ENCODE measurements at regions not wholly inside any gene's neighbourhood (a gene's known extent, or its start where the extent isn't known, plus 50 kb on each side); places are given as distances from the start of the nearest gene placed in this dataset.

GRCh38 chr21:24025101-24025500 lies 1582.2 kb downstream of the MRPL39 start:
- Histone ChIP-seq H3K4ac (ENCODE audit: low read depth, low read length) (no peak overlapping the region), H2BK5ac (ENCODE audit: low read depth, low read length, poor library complexity, severe bottlenecking) (no peak overlapping the region), H2BK120ac (ENCODE audit: low read depth, low read length) (no peak overlapping the region), H2BK20ac (ENCODE audit: low read depth, low read length) (no peak overlapping the region), H4K20me1 (ENCODE audit: insufficient read depth, low read length) (no peaks in the 10 kb centered on the region), H4K91ac (ENCODE audit: insufficient read depth, low read depth, low read length) (no peak overlapping the region), H4K8ac (ENCODE audit: low read depth in 2 of 2, low read length in 2 of 2) (no peak overlapping the region), H3K27me3 (ENCODE audit: control insufficient read depth, insufficient read depth, low read length) (no peaks in the 10 kb centered on the region), H3K56ac (ENCODE audit: extremely low read depth, insufficient read depth, low read length) (no peak overlapping the region), H2BK15ac (ENCODE audit: low read depth, low read length) (no peak overlapping the region), H2AK9ac (replicated peaks; ENCODE audit: low read depth, low read length, poor library complexity) (no peak overlapping the region), H3K4me3 (ENCODE audit: insufficient read depth, low read depth, low read length) (no peak overlapping the region), H3K9me1 (ENCODE audit: insufficient read depth, low read length) (no peaks in the 10 kb centered on the region), H4K5ac (ENCODE audit: low read depth, low read length) (no peak overlapping the region), H3K36me3 (ENCODE audit: control insufficient read depth, insufficient read depth, low read length) (no peaks in the 10 kb centered on the region), H3K23ac (ENCODE audit: low read depth, low read length) (no peak overlapping the region), H3K4me2 (ENCODE audit: low read depth, low read length) (no peak overlapping the region), H3K4me1 (ENCODE audit: control insufficient read depth, insufficient read depth, low read length) (no peaks in the 10 kb centered on the region), H3K9ac (ENCODE audit: low read depth, low read length) (no peak overlapping the region), H3K27ac (ENCODE audit: insufficient read depth, low read length) (no peak overlapping the region), H2AK5ac (ENCODE audit: low read depth, low read length) (no peak overlapping the region), H2AFZ (replicated peaks; ENCODE audit: low read length, poor library complexity) (no peak overlapping the region), H3K79me1 (ENCODE audit: low read depth in 1 of 2, low read length in 2 of 2) (no peaks in the 10 kb centered on the region), H3K18ac (ENCODE audit: low read depth, low read length) (no peak overlapping the region), H3K14ac (replicated peaks; ENCODE audit: low read depth, low read length) (no peak overlapping the region), H3K9me3 (ENCODE audit: control insufficient read depth, insufficient read depth, low read length) (peaks cover 2% of the 10 kb centered on the region; the same call in 1 of the 2 replicates)
- in situ Hi-C loops (cut with MboI; ENCODE audit: low sequenced_read_pairs) (no loop called here), dilution Hi-C loops (cut with HindIII; ENCODE audit: low sequenced_read_pairs, unreplicated experiment) (no loop called here), intact Hi-C loops (cut with micrococcal nuclease) (no loop called here)
- BruUV-seq (replicated peaks) = no TSS peak
- ChIA-PET CTCF (no interaction called here), POLR2A (ENCODE audit: unreplicated experiment) (no interaction called here)
- no CpG with 5 or more reads among the region's 3 CpGs for WGBS, 2 experiments (ENCODE audit: extremely low coverage in 2 of 2, insufficient read length in 1 of 2)
- ATAC-seq (ENCODE audit: low read depth) (no peak), DNase-seq (no peak)
- TF ChIP-seq CHD1 (IDR thresholded peaks at IDR 0.05; ENCODE audit: low read depth, low read length) (no peak), MAZ (IDR thresholded peaks at IDR 0.05; ENCODE audit: borderline replicate concordance, low read depth, low read length) (no peak), CEBPB (IDR thresholded peaks at IDR 0.05; ENCODE audit: low read depth, low read length) (no peak), RFX5 (IDR thresholded peaks at IDR 0.05; ENCODE audit: low read depth, low read length) (no peak), MXI1 (IDR thresholded peaks at IDR 0.05; ENCODE audit: borderline replicate concordance, low read depth, low read length) (no peak), NFE2L2 (IDR thresholded peaks at IDR 0.05; ENCODE audit: low read depth, low read length) (no peak), ELK1 (IDR thresholded peaks at IDR 0.05; ENCODE audit: borderline replicate concordance, low read depth, low read length) (no peak), SMC3 (IDR thresholded peaks at IDR 0.05; ENCODE audit: low read depth, low read length) (no peak), RCOR1 (IDR thresholded peaks at IDR 0.05; ENCODE audit: insufficient replicate concordance, low read length) (no peak), USF2 (IDR thresholded peaks at IDR 0.05; ENCODE audit: low read depth, low read length) (no peak), RAD21 (IDR thresholded peaks at IDR 0.05; ENCODE audit: low read length) (no peak), FOS (IDR thresholded peaks at IDR 0.05; ENCODE audit: low read depth, low read length) (no peak), POLR2A (IDR thresholded peaks at IDR 0.05; ENCODE audit: low read depth, low read length) (no peak), BHLHE40 (IDR thresholded peaks at IDR 0.05; ENCODE audit: low read depth, low read length) (no peak)
- TF ChIP-seq, protein P1, sequence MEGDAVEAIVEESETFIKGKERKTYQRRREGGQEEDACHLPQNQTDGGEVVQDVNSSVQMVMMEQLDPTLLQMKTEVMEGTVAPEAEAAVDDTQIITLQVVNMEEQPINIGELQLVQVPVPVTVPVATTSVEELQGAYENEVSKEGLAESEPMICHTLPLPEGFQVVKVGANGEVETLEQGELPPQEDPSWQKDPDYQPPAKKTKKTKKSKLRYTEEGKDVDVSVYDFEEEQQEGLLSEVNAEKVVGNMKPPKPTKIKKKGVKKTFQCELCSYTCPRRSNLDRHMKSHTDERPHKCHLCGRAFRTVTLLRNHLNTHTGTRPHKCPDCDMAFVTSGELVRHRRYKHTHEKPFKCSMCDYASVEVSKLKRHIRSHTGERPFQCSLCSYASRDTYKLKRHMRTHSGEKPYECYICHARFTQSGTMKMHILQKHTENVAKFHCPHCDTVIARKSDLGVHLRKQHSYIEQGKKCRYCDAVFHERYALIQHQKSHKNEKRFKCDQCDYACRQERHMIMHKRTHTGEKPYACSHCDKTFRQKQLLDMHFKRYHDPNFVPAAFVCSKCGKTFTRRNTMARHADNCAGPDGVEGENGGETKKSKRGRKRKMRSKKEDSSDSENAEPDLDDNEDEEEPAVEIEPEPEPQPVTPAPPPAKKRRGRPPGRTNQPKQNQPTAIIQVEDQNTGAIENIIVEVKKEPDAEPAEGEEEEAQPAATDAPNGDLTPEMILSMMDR (conservative IDR thresholded peaks at IDR 0.05; ENCODE audit: low read depth, low read length) = no peak

Measured in IMR-90 (cell line).